Islet precursor cell (in vitro differentiated cells): ENCODE measurements at regions not wholly inside any gene's neighbourhood (a gene's known extent, or its start where the extent isn't known, plus 50 kb on each side); places are given as distances from the start of the nearest gene placed in this dataset.
"Not testable (repeated sequence)": the region's sequence is repeated elsewhere in the genome, so short reads cannot be mapped to it uniquely, and the experiment has no call there.

Experiments used
- DNase-seq: peaks from one replicate; pipeline ENCODE4 v3.0.0-alpha.2; 2018

GRCh38 chr11:90717522-90717921 is 494.7 kb upstream of the CHORDC1 start:
- no peak for DNase-seq

- no peak for DNase-seq
These were observed 482.8 kb upstream of the CHORDC1 start for GRCh38 chr11:90705661-90706060.

GRCh38 chr11:90704510-90704909 is 481.7 kb upstream of the CHORDC1 start:
- DNase-seq: no peak

DNA sequence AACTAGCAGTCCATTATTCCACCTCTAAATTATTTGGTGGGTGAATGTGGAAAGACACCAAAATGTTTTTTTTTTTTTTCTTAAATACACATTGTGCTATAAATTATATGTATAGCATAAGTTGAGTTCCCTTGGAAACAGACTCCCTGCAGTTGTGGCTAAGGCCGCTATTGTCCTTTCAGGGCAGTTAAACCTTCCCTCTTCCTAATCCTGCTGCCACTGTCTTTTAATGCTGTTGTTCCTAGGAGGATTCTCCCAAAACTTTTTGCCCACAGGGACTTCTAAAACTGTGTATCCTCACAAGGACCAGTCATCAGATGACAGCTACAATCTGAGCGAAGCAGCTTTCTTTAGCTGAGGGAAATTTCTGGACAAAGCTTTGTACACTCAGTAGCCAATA is 478.9 kb upstream of the CHORDC1 start:
- no peak for DNase-seq

- no peak for DNase-seq
These were observed 478.1 kb upstream of the CHORDC1 start for GRCh38 chr11:90700789-90701439.

GRCh38 chr11:90699791-90700400 is 477.0 kb upstream of the CHORDC1 start:
- no peak for DNase-seq

DNA sequence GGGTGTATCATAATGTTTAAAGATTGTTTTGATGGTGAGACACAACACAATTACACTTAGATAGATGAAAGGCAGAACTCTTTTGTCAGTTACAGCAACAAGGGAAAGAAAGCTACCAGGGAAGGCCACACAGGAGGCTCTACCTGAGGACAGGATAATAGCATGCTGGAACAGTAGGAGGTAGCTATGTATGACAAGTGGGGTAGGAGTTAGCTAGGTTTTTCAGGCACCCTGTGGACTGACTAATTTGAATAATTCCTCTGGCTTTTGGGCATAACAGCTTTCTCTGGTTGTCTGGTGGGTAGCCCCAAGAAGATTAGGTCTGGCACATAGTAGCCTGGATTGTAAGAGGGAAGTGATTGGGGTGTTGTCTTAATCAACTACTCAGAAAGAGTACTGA is 475.4 kb upstream of the CHORDC1 start:
- no peak for DNase-seq

- DNase-seq: not testable (repeated sequence)
These were observed 452.6 kb upstream of the CHORDC1 start for GRCh38 chr11:90675496-90675895.

GRCh38 chr11:90669094-90669493 is 446.2 kb upstream of the CHORDC1 start:
- DNase-seq: no peak

DNA sequence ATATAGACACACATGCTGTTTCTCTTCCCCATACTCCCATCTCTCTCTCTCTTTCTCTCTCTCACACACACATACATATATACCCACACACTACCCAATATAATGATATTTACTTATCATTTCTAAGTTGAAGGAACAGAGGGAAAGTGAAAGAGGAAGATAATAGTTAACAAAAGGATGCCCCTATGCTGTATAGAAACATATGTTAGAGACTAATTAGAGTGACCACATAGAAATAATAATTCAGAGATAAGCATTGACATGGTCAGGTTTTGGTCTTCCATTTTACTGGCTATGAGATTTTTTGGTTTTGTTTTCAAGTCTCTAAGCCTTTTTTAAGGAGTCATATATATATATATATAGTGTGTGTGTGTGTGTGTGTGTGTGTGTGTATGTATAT is 445.7 kb upstream of the CHORDC1 start:
- no peak for DNase-seq

DNA sequence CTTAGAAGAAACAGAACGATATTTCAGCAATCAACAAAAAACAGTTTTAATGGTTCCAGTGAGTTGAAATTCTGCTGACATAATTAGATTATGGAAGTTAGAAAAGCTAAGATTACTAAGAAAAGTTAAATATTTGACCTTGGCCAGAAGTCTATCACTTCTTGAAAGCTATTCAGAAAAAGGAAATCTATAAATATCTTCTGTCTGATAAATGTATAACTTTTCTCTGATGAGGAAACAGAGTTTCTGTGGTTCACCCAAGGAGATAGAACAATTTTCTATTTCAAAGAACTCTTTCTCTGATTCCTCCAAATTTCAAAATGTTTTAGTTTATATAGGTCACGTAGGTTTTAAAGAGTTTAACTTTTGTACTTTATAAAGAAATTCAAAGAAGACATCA is 438.4 kb upstream of the CHORDC1 start:
- no peak for DNase-seq

DNA sequence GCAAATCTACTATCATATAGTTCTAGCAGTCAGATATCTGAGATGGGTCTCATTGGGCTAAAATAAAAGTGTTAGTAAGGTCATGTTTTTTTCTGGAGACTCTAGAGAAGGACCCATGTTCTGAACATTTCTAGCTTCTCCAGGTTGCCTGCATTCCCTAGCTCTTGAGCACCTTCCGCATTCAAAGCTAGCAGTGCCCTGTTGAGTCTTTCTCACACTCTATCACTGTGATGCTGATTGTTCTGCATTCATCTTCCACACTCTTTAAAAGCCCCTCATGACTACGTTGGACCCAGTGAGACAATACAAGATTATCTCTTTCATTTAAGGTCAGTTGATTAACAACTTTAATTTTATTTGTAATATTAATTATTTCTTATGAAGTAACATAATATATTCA is 433.3 kb upstream of the CHORDC1 start:
- no peak for DNase-seq

GRCh38 chr11:90650153-90650552 is 427.3 kb upstream of the CHORDC1 start:
- no peak for DNase-seq

DNA sequence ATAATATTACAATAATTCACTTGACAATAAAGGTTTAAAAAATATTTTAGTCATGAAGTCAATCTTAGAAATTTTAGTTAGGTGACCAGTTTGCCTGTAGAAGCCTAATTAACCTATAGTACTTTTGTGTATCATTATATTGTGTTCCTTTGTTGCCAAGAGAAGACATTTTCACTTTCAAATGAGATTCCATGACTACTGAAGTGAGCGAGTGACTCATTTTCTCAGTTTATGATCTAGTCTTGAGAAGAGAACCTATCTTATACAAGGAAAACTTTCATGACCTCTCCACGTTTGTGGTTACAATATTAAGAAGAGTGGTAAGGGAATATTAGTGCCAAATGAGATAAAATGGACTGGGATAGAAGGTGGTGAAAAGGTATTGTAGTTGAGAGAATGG is 423.9 kb upstream of the CHORDC1 start:
- DNase-seq: no peak

- no peak for DNase-seq
These were observed 423.4 kb upstream of the CHORDC1 start for GRCh38 chr11:90646266-90646665.

- no peak for DNase-seq
These were observed 416.7 kb upstream of the CHORDC1 start for GRCh38 chr11:90639461-90639993.

GRCh38 chr11:90635886-90636285 is 413.0 kb upstream of the CHORDC1 start:
- DNase-seq: no peak

DNA sequence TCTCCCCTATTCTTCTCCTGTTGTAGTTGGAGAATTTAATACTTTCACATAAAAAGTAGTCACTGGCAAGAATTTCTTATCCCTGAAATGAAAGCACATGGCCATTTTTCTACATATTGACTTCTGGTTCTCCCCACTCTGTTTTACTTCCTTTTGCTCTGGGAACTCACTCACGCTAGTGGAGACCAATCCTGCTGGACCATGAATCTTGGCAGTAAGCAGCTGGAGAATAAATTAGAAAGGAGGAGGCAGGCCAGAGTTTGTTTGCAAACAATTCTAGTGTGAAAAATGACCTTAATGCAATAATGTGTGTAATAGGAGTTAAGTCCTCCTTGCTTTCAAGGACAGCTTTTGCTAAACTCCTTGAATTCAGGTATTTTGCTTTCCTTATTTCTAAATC is 412.3 kb upstream of the CHORDC1 start:
- no peak for DNase-seq

DNA sequence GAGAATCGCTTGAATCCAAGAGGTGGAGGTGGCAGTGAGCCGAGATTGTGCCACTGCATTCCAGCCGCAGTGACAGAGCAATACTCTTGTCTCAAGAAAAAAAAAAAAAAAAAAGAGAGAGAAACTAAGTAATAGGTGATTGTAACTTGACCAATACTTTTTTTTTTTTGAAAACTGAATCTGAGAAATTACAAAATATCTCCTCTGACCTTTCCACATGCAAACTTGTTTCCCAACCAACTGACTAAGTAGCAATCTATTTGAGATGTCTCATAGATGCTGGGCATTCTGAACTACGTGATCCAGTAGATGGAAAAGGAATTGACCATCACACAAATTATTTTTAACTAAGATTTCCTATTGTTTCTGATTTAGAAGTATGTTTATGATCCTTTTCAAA is 407.3 kb upstream of the CHORDC1 start:
- DNase-seq: no peak

GRCh38 chr11:90629229-90629806 is 406.5 kb upstream of the CHORDC1 start:
- DNase-seq: no peak

GRCh38 chr11:90614318-90614717 is 391.5 kb upstream of the CHORDC1 start:
- DNase-seq: no peak

- DNase-seq: not testable (repeated sequence)
These were observed 390.2 kb upstream of the CHORDC1 start for GRCh38 chr11:90613037-90613436.

DNA sequence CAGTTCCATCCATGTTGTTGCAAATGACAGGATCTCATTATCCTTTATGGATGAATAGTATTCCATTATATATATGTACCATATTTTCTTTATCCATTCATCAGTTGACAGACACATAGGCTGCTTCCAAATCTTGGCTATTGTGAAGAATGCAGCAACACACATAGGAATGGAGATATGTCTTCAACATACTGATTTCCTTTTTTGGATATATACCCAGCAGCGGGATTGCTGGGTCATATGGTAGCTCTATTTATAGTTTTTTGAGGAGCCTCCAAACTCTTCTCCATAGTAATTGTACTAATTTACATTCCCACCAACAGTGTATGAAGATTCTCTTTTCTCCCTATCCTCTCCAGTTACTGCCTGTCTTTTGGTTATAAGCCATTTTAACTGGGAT is 383.9 kb upstream of the CHORDC1 start:
- no peak for DNase-seq

DNA sequence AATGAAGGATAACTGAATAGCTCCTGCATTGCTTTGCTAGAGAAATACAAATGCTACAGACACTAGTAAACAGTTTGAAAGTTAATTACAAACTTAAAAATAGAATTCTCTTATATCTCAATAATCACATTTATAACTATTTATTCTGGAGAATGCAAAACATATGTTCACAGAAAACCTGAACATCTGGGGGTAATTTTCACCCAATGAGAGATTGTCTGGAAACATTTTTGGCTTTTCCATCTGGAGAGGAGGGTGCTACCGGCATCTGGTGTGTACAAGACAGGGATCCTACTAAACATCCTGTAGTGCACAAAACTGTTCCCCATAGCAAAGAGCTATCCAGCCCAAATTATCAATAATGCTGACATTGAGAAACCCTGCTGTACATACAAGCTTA is 378.4 kb upstream of the CHORDC1 start:
- DNase-seq: no peak

- DNase-seq: no peak
These were observed 371.8 kb upstream of the CHORDC1 start for GRCh38 chr11:90594658-90595057.
